ENCODE measurements at regions not wholly inside any gene's neighbourhood (a gene's known extent, or its start where the extent isn't known, plus 50 kb on each side); places are given as distances from the start of the nearest gene placed in this dataset.

DNA sequence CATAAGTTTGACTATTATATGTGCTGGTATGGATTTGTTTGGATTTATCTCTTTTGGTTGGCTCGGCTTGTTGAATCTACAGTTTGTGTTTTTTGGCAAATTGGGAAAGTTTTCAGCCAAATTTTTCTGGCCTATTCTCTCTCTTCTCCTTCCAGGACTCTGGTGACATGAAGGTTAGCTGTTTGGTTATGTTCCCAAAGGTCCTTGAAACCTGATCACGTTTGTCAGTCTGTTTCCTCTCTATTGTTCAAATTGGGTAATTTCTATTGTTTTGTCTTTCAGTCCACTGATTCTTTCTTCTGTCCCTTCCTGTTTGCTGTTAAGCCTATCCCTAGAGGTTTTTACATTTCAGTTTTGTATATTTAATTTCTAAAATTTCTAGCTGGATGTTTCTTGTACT is 81.5 kb upstream of the SHISA2 start:
- ChIA-PET POLR2A (ENCODE audit: partially characterized antibody) (no interaction called here), CTCF (ENCODE audit: partially characterized antibody) (no interaction called here)
- Histone ChIP-seq H3K4me2 (ENCODE audit: insufficient read depth in 1 of 2, low read depth in 2 of 2, low read length in 2 of 2) (no peak overlapping the region), H3K4ac (replicated peaks; ENCODE audit: insufficient read length, low read depth, low read length) (no peak overlapping the region), H3K56ac (replicated peaks; ENCODE audit: insufficient read length, low read depth, low read length) (no peak overlapping the region), H4K91ac (replicated peaks; ENCODE audit: insufficient read length, low read length) (no peak overlapping the region), H3K36me3 (ENCODE audit: control insufficient read depth in 2 of 4, insufficient read depth in 4 of 4, low read length in 3 of 4) (no peaks in the 10 kb centered on the region), H3K23ac (ENCODE audit: insufficient read length) (no peak overlapping the region), H3K23me2 (ENCODE audit: low read depth, low read length) (no peaks in the 10 kb centered on the region), H3K79me1 (ENCODE audit: low read depth, low read length) (no peaks in the 10 kb centered on the region), H3K9ac (replicated peaks in 1 of 4; ENCODE audit: extremely low read depth in 1 of 4, low read depth in 3 of 4, low read length in 3 of 4) (no peak overlapping the region), H2BK120ac (replicated peaks; ENCODE audit: low read depth, low read length) (no peak overlapping the region), H2BK20ac (ENCODE audit: low read length) (no peak overlapping the region), H2BK15ac (ENCODE audit: low read length) (no peak overlapping the region), H3K4me3 (ENCODE audit: extremely low read depth in 1 of 4, insufficient read depth in 2 of 4, low read depth in 3 of 4, low read length in 4 of 4) (no peak overlapping the region), H3K79me2 (ENCODE audit: control insufficient read depth in 1 of 2, insufficient read depth in 2 of 2, low read length in 2 of 2) (no peaks in the 10 kb centered on the region), H3K4me1 (replicated peaks in 1 of 4; ENCODE audit: control insufficient read depth in 3 of 4, insufficient read depth in 4 of 4, low read length in 3 of 4) (no peaks in the 10 kb centered on the region; a peak in 2 of 7 replicates), H4K8ac (ENCODE audit: extremely low read depth, insufficient read depth, low read length) (no peak overlapping the region), H3K27ac (ENCODE audit: low read depth, low read length) (no peak overlapping the region), H3K18ac (ENCODE audit: extremely low read depth, low read length) (no peak overlapping the region), H2BK5ac (ENCODE audit: low read depth, low read length) (no peak overlapping the region), H3K14ac (ENCODE audit: insufficient read length) (no peak overlapping the region), H4K20me1 (replicated peaks in 1 of 2; ENCODE audit: control insufficient read depth in 1 of 2, insufficient read depth in 2 of 2, low read length in 2 of 2) (no peaks in the 10 kb centered on the region), H2AK5ac (ENCODE audit: low read depth, low read length) (no peak overlapping the region), H2AFZ (ENCODE audit: low read length) (no peak overlapping the region), H2BK12ac (ENCODE audit: low read depth, low read length) (no peak overlapping the region), H3K27me3 (replicated peaks in 1 of 4; ENCODE audit: control insufficient read depth in 3 of 4, extremely low read depth in 1 of 4, insufficient read depth in 3 of 4, low read length in 3 of 4) (no peaks in the 10 kb centered on the region), H3K9me3 (ENCODE audit: insufficient read depth in 2 of 2, low read depth in 1 of 2, low read length in 1 of 2) (no peaks in the 10 kb centered on the region), H4K5ac (ENCODE audit: insufficient read length, low read depth, low read length) (no peak overlapping the region)
- FAIRE-seq: peak; percentile 7
- TF ChIP-seq RXRA (IDR thresholded peaks at IDR 0.05; ENCODE audit: insufficient read depth, low read depth, low read length): no peak
- no peak for TF ChIP-seq KDM5A (IDR thresholded peaks at IDR 0.05; ENCODE audit: low read length)
- TF ChIP-seq, protein P1, sequence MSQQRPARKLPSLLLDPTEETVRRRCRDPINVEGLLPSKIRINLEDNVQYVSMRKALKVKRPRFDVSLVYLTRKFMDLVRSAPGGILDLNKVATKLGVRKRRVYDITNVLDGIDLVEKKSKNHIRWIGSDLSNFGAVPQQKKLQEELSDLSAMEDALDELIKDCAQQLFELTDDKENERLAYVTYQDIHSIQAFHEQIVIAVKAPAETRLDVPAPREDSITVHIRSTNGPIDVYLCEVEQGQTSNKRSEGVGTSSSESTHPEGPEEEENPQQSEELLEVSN (IDR thresholded peaks at IDR 0.05): no peak
- TF ChIP-seq TBP (IDR thresholded peaks at IDR 0.05; ENCODE audit: low read depth, low read length): no peak
- no peak for TF ChIP-seq ASH2L (IDR thresholded peaks at IDR 0.05; ENCODE audit: low read length)
- TF ChIP-seq MAFK (IDR thresholded peaks at IDR 0.05; ENCODE audit: low read depth, low read length): no peak
- TF ChIP-seq POU5F1 (IDR thresholded peaks at IDR 0.05; ENCODE audit: low read depth, low read length): no peak
- TF ChIP-seq SP1 (IDR thresholded peaks at IDR 0.05; ENCODE audit: low read depth, low read length): no peak
- no peak for TF ChIP-seq FOSL1 (IDR thresholded peaks at IDR 0.05; ENCODE audit: insufficient read depth, low read depth, low read length)
- no peak for TF ChIP-seq KDM4A (IDR thresholded peaks at IDR 0.05; ENCODE audit: low read depth, low read length, severe bottlenecking)
- TF ChIP-seq YY1 (IDR thresholded peaks at IDR 0.05; ENCODE audit: low read depth, low read length): no peak
- TF ChIP-seq RBBP5 (IDR thresholded peaks at IDR 0.05; ENCODE audit: borderline replicate concordance, low read depth, low read length): no peak
- no peak for TF ChIP-seq CEBPB (IDR thresholded peaks at IDR 0.05; ENCODE audit: low read depth, low read length)
- TF ChIP-seq SIRT6 (IDR thresholded peaks at IDR 0.05; ENCODE audit: low read length): no peak
- no peak for TF ChIP-seq RFX5 (IDR thresholded peaks at IDR 0.05; ENCODE audit: borderline replicate concordance, low read depth, low read length)
- DNase-seq (ENCODE audit: low read depth in 1 of 2, low spot score in 2 of 2): no peak
- WGBS, 2 experiments (ENCODE audit: extremely low coverage in 1 of 2, insufficient coverage in 1 of 2, insufficient read length in 1 of 2, insufficient replicate concordance in 2 of 2, low coverage in 1 of 2, low lambda C conversion rate in 2 of 2, missing lambda C conversion rate in 1 of 2): 50% methylated on average over 2 of the region's 2 CpGs; no CpG with 5 or more reads in 1 of the 2 experiments

Measured in H1 (cell line).